Adrenal gland (tissue), 9 donors: ENCODE measurements at regions not wholly inside any gene's neighbourhood (a gene's known extent, or its start where the extent isn't known, plus 50 kb on each side); places are given as distances from the start of the nearest gene placed in this dataset.

Experiments
- DNase-seq, 7 donors: peaks; one replicate each; pipeline ENCODE4 v3.0.0-alpha.2; 2019 to 2020
- H3K27ac ChIP-seq, 5 donors: fragments of 200-600 bp; sonication (generic) in 4 of 5; 1 replicate in 3 of 5; 2 replicates in 2 of 5; pipeline versions ENCODE4 v1.5.1 to v1.8.0; 2016 to 2020; ENCODE audit warnings: mild to moderate bottlenecking in 1 of 5
- H3K27me3 ChIP-seq: fragments of 200-600 bp; 2 replicates; pipeline ENCODE4 v1.8.0; 2021
- H3K36me3 ChIP-seq, 2 donors: fragments of 200-600 bp; replicated peaks in 1 of 2; 1 replicate in 1 of 2; 2 replicates in 1 of 2; pipeline versions ENCODE4 v1.5.1 to v1.8.0; 2018 to 2022
- H3K4me1 ChIP-seq, 2 donors: fragments of 200-600 bp; replicated peaks in 1 of 2; 1 replicate in 1 of 2; 2 replicates in 1 of 2; pipeline versions ENCODE4 v1.5.1 to v1.8.0; 2018 to 2021
- H3K4me3 ChIP-seq, 4 donors: fragments of 200-600 bp; sonication (generic) in 3 of 4; one replicate each; pipeline ENCODE4 v1.5.1; 2016 to 2018
- H3K9me3 ChIP-seq, 3 donors: fragments of 200-600 bp; sonication (generic) in 1 of 3; replicated peaks in 1 of 3; 1 replicate in 2 of 3; 2 replicates in 1 of 3; pipeline versions ENCODE4 v1.5.1 to v1.8.0; 2016 to 2021
- CTCF ChIP-seq, 6 experiments: fragments of 450-650 bp in 4 of 6; fragments of 200-600 bp in 2 of 6; sonication (generic) in 1 of 6; IDR thresholded peaks; 1 replicate in 5 of 6; 2 replicates in 1 of 6; pipeline versions ENCODE4 v1.5.1 to v1.8.0; 2016 to 2021; ENCODE audit warnings: antibody characterized with exemption in 6 of 6, mild to moderate bottlenecking in 2 of 6, moderate library complexity in 1 of 6
- POLR2A ChIP-seq, 2 donors: fragments of 450-650 bp; IDR thresholded peaks; one replicate each; pipeline ENCODE4 v1.6.1; 2017; ENCODE audit warnings: antibody characterized with exemption in 2 of 2, mild to moderate bottlenecking in 2 of 2, moderate library complexity in 1 of 2
- WGBS, 4 donors: extraction: QIAGEN DNeasy Blood & Tissue Kit in 2 of 4; methylation state at CpG; one replicate each; pipeline versions ENCODE4 v1.1.5 to v1.1.7; 2013 to 2017; 5-methylcytosine and 5-hydroxymethylcytosine counted together
- intact Hi-C, 2 donors: fragments of 100-400 bp; cut with DNase I; formaldehyde crosslinking; loops; one replicate each; pipeline versions ENCODE4 v1.14.1 to v1.15.0; 2022 to 2023
- donor health status: healthy with polysubstance abuse.
- donor health status: Bipolar disorder and iron deficiency.
- donor health status: DM: yes; HTN: yes; CAD: no.
- donor health status: DM: no; HTN: no; CAD: no.
- donor health status: DM: no; HTN: no; CAD: no.

GRCh38 chr7:110130669-110131068 lies 960.3 kb upstream of the LRRN3 start:
- 38 to 53% (median 51%) methylated on average over 2 of the region's 2 CpGs for WGBS, 4 donors
- no peaks in the 10 kb centered on the region for H3K9me3 ChIP-seq
- no peaks in the 10 kb centered on the region for H3K36me3 ChIP-seq
- no peaks in the 10 kb centered on the region for H3K4me1 ChIP-seq
- H3K4me3 ChIP-seq: no peak overlapping the region
- intact Hi-C loops: no loop called here
- H3K27me3 ChIP-seq: no peaks in the 10 kb centered on the region
- DNase-seq: no peak
- TF ChIP-seq POLR2A (IDR thresholded peaks at IDR 0.05) (no peak), CTCF (IDR thresholded peaks at IDR 0.05) (no peak)
- no peak overlapping the region for H3K27ac ChIP-seq

GRCh38 chr7:110131344-110131743 lies 959.6 kb upstream of the LRRN3 start:
- Histone ChIP-seq H3K27me3 (no peaks in the 10 kb centered on the region), H3K4me1 (no peaks in the 10 kb centered on the region), H3K27ac (no peak overlapping the region), H3K36me3 (no peaks in the 10 kb centered on the region), H3K4me3 (no peak overlapping the region), H3K9me3 (no peaks in the 10 kb centered on the region)
- TF ChIP-seq CTCF (IDR thresholded peaks at IDR 0.05): no peak
- no peak for TF ChIP-seq POLR2A (IDR thresholded peaks at IDR 0.05)
- intact Hi-C loops: no loop called here
- no peak for DNase-seq

GRCh38 chr7:110139056-110139455 lies 951.9 kb upstream of the LRRN3 start:
- intact Hi-C loops: no loop called here

GRCh38 chr7:110142939-110143526 lies 947.9 kb upstream of the LRRN3 start:
- intact Hi-C loops: no loop called here
- Histone ChIP-seq H3K4me3 (no peak overlapping the region), H3K4me1 (no peaks in the 10 kb centered on the region), H3K27ac (no peak overlapping the region), H3K9me3 (no peaks in the 10 kb centered on the region), H3K27me3 (no peaks in the 10 kb centered on the region), H3K36me3 (no peaks in the 10 kb centered on the region)
- 24 to 45% (median 34%) methylated on average over 1 of the region's 1 CpG for WGBS, 4 donors
- no peak for TF ChIP-seq CTCF (IDR thresholded peaks at IDR 0.05)
- no peak for TF ChIP-seq POLR2A (IDR thresholded peaks at IDR 0.05)
- no peak for DNase-seq

More at GRCh38 chr7:110139056-110139455, 951.9 kb upstream of the LRRN3 start:
- Histone ChIP-seq H3K4me3 (no peak overlapping the region), H3K27me3 (no peaks in the 10 kb centered on the region), H3K9me3 (no peaks in the 10 kb centered on the region), H3K27ac (no peak overlapping the region), H3K36me3 (no peaks in the 10 kb centered on the region), H3K4me1 (no peaks in the 10 kb centered on the region)
- DNase-seq: no peak
- TF ChIP-seq CTCF (IDR thresholded peaks at IDR 0.05) (no peak), POLR2A (IDR thresholded peaks at IDR 0.05) (no peak)
